ENCODE measurements at regions not wholly inside any gene's neighbourhood (a gene's known extent, or its start where the extent isn't known, plus 50 kb on each side); places are given as distances from the start of the nearest gene placed in this dataset.

DNA sequence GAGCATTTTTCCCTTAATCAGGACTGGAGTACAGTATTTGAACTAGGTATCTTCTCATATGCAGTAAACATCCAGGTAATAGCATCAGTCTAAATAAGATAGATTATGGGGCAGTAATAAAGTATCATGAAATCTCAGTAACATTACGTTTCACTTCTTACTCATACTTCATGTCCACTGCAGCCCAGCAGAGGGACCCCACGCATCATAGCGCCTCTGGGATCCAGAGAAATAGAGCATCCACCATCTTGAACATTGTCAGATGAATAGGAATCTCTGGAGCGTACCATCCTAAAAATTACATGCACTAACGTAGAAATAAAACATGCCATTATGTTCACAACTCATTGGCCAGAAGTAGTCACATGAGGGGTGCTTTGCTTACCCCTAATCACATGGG is 499.0 kb downstream of the CPS1 start:
- no peak overlapping the region for H3K4me2 ChIP-seq (ENCODE audit: control insufficient read depth, extremely low read depth, insufficient read depth, low read depth, low read length)
- no peak overlapping the region for H3K27ac ChIP-seq (ENCODE audit: control insufficient read depth, insufficient read depth, low read length)
- H3K4me3 ChIP-seq (ENCODE audit: control insufficient read depth in 2 of 3, extremely low read depth in 1 of 3, insufficient read depth in 2 of 3, low read depth in 1 of 3, low read length in 3 of 3): no peak overlapping the region
- FAIRE-seq: no peak
- no peaks in the 10 kb centered on the region for H3K9me3 ChIP-seq (ENCODE audit: control insufficient read depth, low read depth, low read length)
- no peaks in the 10 kb centered on the region for H3K79me2 ChIP-seq (ENCODE audit: control insufficient read depth, insufficient read depth, low read length)
- no peak overlapping the region for H3K9ac ChIP-seq (ENCODE audit: control insufficient read depth, extremely low read depth, insufficient read depth, low read length)
- no peaks in the 10 kb centered on the region for H4K20me1 ChIP-seq (ENCODE audit: control insufficient read depth, extremely low read depth, insufficient read depth, low read length)
- peak in 1 of 3 experiments; percentile 33 for TF ChIP-seq CTCF (optimal IDR thresholded peaks at IDR 0.05 in 1 of 3, IDR thresholded peaks at IDR 0.05 in 1 of 3, conservative IDR thresholded peaks at IDR 0.05 in 1 of 3; ENCODE audit: extremely low read depth in 1 of 3, insufficient read depth in 2 of 3, low read length in 3 of 3)
- TF ChIP-seq EZH2 (IDR thresholded peaks at IDR 0.05; ENCODE audit: low read length): no peak
- no peaks in the 10 kb centered on the region for H3K4me1 ChIP-seq (ENCODE audit: control insufficient read depth, extremely low read depth, insufficient read depth, low read length)
- no peaks in the 10 kb centered on the region for H3K36me3 ChIP-seq (ENCODE audit: control insufficient read depth in 2 of 2, extremely low read depth in 1 of 2, insufficient read depth in 2 of 2, low read length in 2 of 2)
- H3K27me3 ChIP-seq (ENCODE audit: control insufficient read depth, extremely low read depth, insufficient read depth, low read length): no peaks in the 10 kb centered on the region
- no peak for DNase-seq (ENCODE audit: low read depth, low spot score)
- H3K9me1 ChIP-seq (ENCODE audit: control insufficient read depth, extremely low read depth, insufficient read depth, low read length): no peaks in the 10 kb centered on the region
- dilution Hi-C loops (cut with MboI; ENCODE audit: extremely low pct_ligation_motif_present, low sequenced_read_pairs): no loop called here
- no peak overlapping the region for H2AFZ ChIP-seq (ENCODE audit: control insufficient read depth, low read length)

DNA sequence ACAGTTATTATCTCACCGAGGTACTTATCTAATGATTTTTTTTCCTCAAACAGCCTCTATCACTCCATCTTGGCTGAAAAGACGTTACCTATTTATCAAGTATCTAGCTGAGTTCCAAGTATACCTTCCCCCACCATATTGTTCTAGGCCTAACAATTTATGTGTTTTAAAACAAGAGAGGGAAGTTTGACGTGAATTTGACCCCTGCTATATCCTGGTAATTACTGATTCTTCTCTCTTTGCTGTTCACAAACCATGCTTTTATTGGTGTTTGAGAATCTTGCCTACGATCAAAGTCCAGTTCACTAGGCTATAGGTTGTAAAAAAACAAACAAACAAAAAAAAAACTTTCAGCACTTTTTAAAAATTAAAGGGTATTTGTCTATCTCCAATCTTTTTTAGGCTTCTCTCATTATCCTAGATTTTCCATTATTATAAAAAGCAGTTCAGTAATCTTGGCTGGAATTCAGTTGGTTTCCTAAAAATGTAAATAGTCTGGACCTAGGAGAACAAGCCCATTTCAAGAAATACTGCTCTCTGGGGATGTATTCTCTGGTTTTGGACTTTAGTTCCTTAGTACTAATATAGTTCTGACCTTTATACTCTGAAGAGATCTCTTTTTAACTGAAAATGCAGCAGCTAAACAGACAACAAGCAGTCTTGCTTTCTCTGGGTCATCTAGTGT is 505.4 kb downstream of the CPS1 start:
- H3K79me2 ChIP-seq (ENCODE audit: control insufficient read depth, insufficient read depth, low read length): no peaks in the 10 kb centered on the region
- no peaks in the 10 kb centered on the region for H3K4me1 ChIP-seq (ENCODE audit: control insufficient read depth, extremely low read depth, insufficient read depth, low read length)
- H3K4me2 ChIP-seq (ENCODE audit: control insufficient read depth, extremely low read depth, insufficient read depth, low read depth, low read length): no peak overlapping the region
- H2AFZ ChIP-seq (ENCODE audit: control insufficient read depth, low read length): no peak overlapping the region
- H4K20me1 ChIP-seq (ENCODE audit: control insufficient read depth, extremely low read depth, insufficient read depth, low read length): no peaks in the 10 kb centered on the region
- no peaks in the 10 kb centered on the region for H3K9me1 ChIP-seq (ENCODE audit: control insufficient read depth, extremely low read depth, insufficient read depth, low read length)
- no peak overlapping the region for H3K9ac ChIP-seq (ENCODE audit: control insufficient read depth, extremely low read depth, insufficient read depth, low read length)
- TF ChIP-seq CTCF (optimal IDR thresholded peaks at IDR 0.05 in 1 of 3, IDR thresholded peaks at IDR 0.05 in 1 of 3, conservative IDR thresholded peaks at IDR 0.05 in 1 of 3; ENCODE audit: extremely low read depth in 1 of 3, insufficient read depth in 2 of 3, low read length in 3 of 3): no peak
- no peak for TF ChIP-seq EZH2 (IDR thresholded peaks at IDR 0.05; ENCODE audit: low read length)
- no peaks in the 10 kb centered on the region for H3K9me3 ChIP-seq (ENCODE audit: control insufficient read depth, low read depth, low read length)
- H3K27me3 ChIP-seq (ENCODE audit: control insufficient read depth, extremely low read depth, insufficient read depth, low read length): no peaks in the 10 kb centered on the region
- H3K27ac ChIP-seq (ENCODE audit: control insufficient read depth, insufficient read depth, low read length): no peak overlapping the region
- H3K36me3 ChIP-seq (ENCODE audit: control insufficient read depth in 2 of 2, extremely low read depth in 1 of 2, insufficient read depth in 2 of 2, low read length in 2 of 2): no peaks in the 10 kb centered on the region
- DNase-seq (ENCODE audit: low read depth, low spot score) (no peak), FAIRE-seq (no peak)
- dilution Hi-C loops (cut with MboI; ENCODE audit: extremely low pct_ligation_motif_present, low sequenced_read_pairs): no loop called here
- no peak overlapping the region for H3K4me3 ChIP-seq (ENCODE audit: control insufficient read depth in 2 of 3, extremely low read depth in 1 of 3, insufficient read depth in 2 of 3, low read depth in 1 of 3, low read length in 3 of 3)

Measured in keratinocyte (primary cell).